Muscle layer of duodenum (tissue), 2 donors: ENCODE measurements at regions not wholly inside any gene's neighbourhood (a gene's known extent, or its start where the extent isn't known, plus 50 kb on each side); places are given as distances from the start of the nearest gene placed in this dataset.

Experiments
- H3K27ac ChIP-seq: one replicate; pipeline ENCODE4 v1.7.0; 2013; ENCODE audit warnings: mild to moderate bottlenecking, low read length
- H3K27me3 ChIP-seq: one replicate; pipeline ENCODE4 v1.7.0; 2013; ENCODE audit warnings: low read depth, mild to moderate bottlenecking, control low read depth, low read length
- H3K36me3 ChIP-seq, 2 donors: one replicate each; pipeline ENCODE4 v1.7.0; 2013; ENCODE audit warnings: low read length in 2 of 2, control low read depth in 1 of 2, mild to moderate bottlenecking in 1 of 2; ENCODE audit not compliant: insufficient read depth in 2 of 2, control insufficient read depth in 1 of 2
- H3K4me1 ChIP-seq, 2 donors: one replicate each; pipeline ENCODE4 v1.7.0; 2013; ENCODE audit warnings: low read length in 2 of 2, mild to moderate bottlenecking in 2 of 2, control low read depth in 1 of 2, moderate library complexity in 1 of 2; ENCODE audit not compliant: insufficient read depth in 2 of 2, control insufficient read depth in 1 of 2
- H3K4me3 ChIP-seq, 2 donors: one replicate each; pipeline ENCODE4 v1.7.0; 2013; ENCODE audit warnings: low read length in 2 of 2, low read depth in 1 of 2, mild to moderate bottlenecking in 1 of 2
- H3K9me3 ChIP-seq, 2 donors: one replicate each; pipeline ENCODE4 v1.7.0; 2013; ENCODE audit warnings: low read length in 2 of 2, control low read depth in 1 of 2, mild to moderate bottlenecking in 1 of 2; ENCODE audit not compliant: control insufficient read depth in 1 of 2
- donor health status: healthy.

DNA sequence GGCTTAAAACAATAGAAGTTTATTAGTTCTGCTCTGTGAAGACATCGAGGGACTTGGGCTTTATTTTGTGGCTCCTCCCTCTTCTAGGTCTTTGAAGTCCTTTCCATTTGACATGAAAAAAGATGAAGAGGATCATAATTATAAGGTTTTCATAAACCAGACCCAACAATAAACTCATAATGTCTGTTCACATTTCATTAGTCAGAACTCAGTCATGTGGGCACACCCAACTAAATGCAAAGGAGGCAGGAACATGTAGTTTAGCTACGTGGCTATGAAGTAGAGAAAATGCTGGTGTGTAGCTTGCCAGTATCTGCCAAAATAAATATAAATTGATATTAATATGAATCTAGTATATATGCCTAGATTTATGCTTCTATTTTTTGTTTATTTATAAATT lies 393.9 kb upstream of the C9orf72 start:
- Histone ChIP-seq H3K36me3 (no peaks in the 10 kb centered on the region), H3K4me1 (no peaks in the 10 kb centered on the region), H3K27me3 (no peaks in the 10 kb centered on the region), H3K27ac (no peak overlapping the region), H3K9me3 (no peaks in the 10 kb centered on the region), H3K4me3 (no peak overlapping the region)

DNA sequence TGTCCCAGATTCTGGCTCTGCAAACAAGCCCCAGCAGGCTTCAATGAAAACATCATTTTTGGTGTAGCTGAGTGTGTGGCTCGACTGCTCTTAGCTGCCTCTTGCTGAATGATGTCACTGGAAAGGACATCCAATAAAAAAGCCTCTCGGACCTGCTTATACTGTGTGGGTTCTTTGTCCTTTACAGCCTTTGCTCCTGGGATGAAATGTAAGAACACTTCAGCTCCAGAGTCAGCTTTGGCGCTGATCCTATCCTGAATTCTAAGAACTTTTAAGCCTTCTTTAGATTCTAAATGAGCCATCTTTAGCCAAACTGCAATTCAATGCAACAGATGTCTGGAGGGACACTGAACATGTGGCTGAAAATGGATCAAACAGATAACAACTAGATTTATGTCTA lies 404.6 kb upstream of the C9orf72 start:
- H3K36me3 ChIP-seq = no peaks in the 10 kb centered on the region
- no peaks in the 10 kb centered on the region for H3K4me1 ChIP-seq
- H3K27me3 ChIP-seq = no peaks in the 10 kb centered on the region
- no peak overlapping the region for H3K27ac ChIP-seq
- no peak overlapping the region for H3K4me3 ChIP-seq
- no peaks in the 10 kb centered on the region for H3K9me3 ChIP-seq

DNA sequence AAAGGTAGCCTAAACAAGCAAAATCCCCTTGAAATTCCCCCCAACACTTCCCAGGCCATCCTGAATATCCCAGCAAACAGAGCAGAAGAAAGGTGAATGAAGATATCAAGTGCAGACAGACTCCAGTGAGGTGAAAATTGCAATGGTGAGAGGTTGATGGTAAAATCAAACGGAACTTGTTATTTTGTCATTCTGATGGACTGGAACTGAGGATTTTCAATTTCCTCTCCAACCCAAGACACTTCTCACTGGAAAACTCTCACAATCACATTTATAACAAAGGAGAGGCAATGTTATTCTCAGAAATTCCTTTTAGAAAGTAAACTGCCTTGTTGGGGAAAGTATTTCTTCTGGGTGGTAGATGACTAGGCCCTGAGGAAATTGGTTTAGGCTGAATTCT lies 412.4 kb upstream of the C9orf72 start:
- no peaks in the 10 kb centered on the region for H3K36me3 ChIP-seq
- no peak overlapping the region for H3K4me3 ChIP-seq
- no peaks in the 10 kb centered on the region for H3K9me3 ChIP-seq
- H3K4me1 ChIP-seq = no peaks in the 10 kb centered on the region
- H3K27me3 ChIP-seq = no peaks in the 10 kb centered on the region
- no peak overlapping the region for H3K27ac ChIP-seq

DNA sequence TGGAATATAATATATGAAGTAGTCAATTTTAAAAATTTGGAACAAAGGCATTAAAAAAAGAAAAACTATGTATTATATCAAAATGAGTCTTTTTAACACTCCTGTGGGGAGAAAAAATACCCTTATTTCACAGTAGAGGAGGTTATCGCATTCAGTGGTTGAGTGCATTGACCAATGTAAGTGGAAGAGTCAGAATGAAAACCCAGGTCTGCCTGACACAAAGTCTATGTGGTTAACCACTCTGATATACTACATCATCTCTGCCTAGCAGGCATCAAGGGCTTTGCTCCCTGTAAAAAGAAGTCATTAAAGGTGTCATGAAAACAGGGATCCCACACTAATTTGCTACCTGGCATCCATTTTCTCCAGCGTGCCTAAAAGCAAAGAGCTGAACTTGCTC lies 417.2 kb upstream of the C9orf72 start:
- Histone ChIP-seq H3K27me3 (no peaks in the 10 kb centered on the region), H3K9me3 (no peaks in the 10 kb centered on the region), H3K36me3 (no peaks in the 10 kb centered on the region), H3K4me1 (no peaks in the 10 kb centered on the region), H3K4me3 (no peak overlapping the region), H3K27ac (no peak overlapping the region)

DNA sequence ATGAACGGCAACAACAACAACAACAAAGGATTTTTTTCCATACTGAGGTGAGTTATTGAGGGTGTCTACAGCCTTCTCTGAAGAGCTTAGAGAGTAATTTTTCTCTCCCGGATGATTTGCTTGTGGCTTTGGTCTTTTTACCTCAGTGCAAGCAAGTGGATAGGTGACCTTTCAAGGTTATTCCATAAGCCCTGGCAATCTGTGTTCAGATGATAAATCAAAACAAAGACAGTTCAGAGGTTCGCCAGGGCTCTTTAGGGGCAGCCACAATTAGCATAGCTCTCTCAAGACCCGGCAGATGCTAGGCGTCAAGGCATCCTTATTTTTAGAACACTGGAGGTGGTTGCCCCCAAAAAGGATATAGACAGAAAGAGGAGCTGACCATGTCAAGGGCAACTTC lies 417.9 kb upstream of the C9orf72 start:
- no peaks in the 10 kb centered on the region for H3K4me1 ChIP-seq
- H3K4me3 ChIP-seq = no peak overlapping the region
- H3K36me3 ChIP-seq = no peaks in the 10 kb centered on the region
- H3K27ac ChIP-seq = no peak overlapping the region
- no peaks in the 10 kb centered on the region for H3K27me3 ChIP-seq
- no peaks in the 10 kb centered on the region for H3K9me3 ChIP-seq

DNA sequence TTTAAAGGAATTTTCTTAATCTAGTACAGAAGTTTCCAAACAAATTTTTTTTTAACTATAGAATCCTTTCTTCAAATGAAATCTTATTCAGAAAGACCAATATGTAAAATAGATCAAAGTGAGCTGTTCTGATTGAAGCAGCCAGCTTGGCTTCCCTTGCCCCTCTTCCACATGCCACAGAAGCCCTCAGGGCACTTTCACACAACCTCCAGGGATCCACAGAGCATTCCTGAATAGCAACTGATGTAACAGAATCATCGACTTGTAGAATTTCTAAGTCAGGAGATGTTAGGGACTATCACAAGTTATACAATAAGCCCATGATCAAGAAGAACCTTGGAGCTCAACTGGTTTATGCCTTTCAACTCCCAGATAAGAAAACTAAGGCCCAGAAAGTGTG lies 427.8 kb upstream of the C9orf72 start:
- H3K36me3 ChIP-seq = no peaks in the 10 kb centered on the region
- no peaks in the 10 kb centered on the region for H3K4me1 ChIP-seq
- no peaks in the 10 kb centered on the region for H3K27me3 ChIP-seq
- no peak overlapping the region for H3K27ac ChIP-seq
- H3K4me3 ChIP-seq = no peak overlapping the region
- H3K9me3 ChIP-seq = no peaks in the 10 kb centered on the region

DNA sequence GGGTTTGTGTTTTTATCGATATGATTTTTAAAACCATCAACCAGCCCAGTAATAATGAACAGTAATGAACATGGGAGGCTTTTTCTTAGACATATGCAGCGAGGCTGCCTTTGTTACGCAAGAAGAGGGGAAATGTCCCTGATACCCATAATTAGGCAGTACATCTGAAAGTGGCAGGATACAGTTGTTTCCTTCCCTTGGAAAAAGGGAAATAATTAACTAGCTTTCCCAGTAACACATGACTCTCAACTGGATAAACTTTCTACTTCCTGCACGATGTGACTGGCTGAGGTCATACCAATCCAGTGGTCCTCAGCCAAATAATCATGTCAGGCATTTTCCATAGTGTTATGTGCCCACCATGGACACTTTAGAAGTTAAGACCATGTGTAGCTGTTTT lies 431.6 kb upstream of the C9orf72 start:
- no peaks in the 10 kb centered on the region for H3K9me3 ChIP-seq
- no peaks in the 10 kb centered on the region for H3K4me1 ChIP-seq
- no peak overlapping the region for H3K27ac ChIP-seq
- H3K27me3 ChIP-seq = no peaks in the 10 kb centered on the region
- H3K36me3 ChIP-seq = no peaks in the 10 kb centered on the region
- no peak overlapping the region for H3K4me3 ChIP-seq

DNA sequence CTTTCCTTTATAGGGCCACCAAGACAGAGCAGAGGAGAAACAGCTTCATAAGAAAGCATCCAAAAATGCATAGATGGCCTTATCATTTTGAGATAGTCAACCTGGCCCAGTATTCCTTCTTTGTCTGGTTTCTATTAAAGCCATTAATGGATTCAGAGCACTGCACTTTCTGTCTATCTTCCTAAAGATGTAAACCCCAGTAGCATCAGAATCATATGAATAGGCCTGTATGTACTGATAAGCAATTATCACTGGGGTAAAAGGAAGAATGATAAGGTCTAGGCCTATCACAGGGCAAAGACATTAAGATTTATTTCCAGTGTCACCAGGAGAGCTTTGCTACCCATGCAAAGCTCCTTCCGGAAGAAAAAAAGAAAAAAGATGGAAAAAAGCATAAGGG lies 432.5 kb upstream of the C9orf72 start:
- Histone ChIP-seq H3K4me3 (no peak overlapping the region), H3K36me3 (no peaks in the 10 kb centered on the region), H3K27ac (no peak overlapping the region), H3K4me1 (no peaks in the 10 kb centered on the region), H3K9me3 (no peaks in the 10 kb centered on the region), H3K27me3 (no peaks in the 10 kb centered on the region)

DNA sequence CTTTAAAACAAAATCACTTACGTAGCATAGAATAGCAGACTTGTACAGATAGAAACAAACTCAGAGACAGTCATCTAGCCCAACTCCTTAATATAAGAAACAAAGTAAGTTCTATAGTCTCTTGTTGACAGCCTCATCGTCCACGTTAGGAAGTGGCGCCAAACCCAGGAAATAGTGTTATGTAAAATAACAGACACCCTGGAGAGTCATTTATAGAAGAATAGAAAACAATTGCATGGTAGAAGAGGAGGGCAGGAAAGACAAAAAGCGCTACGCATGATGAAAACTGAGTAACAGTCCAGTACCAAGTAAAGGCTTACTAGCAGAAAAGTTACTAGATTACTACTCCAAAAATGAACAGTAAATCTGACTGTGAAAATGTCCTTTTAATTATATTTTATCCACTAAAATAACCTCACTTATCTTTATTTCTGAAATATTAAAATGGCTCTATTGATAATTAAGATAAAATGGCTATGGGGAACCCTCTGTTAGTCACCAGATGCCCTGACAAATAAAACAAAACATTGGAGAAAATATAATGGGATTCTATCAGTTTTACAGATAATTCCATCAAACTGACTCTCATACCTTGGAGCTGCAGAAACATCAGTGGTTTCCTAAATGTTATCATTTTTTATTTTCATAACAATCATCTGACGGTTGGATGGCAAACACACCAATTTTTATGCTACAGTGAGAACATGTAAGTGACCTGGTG lies 434.0 kb upstream of the C9orf72 start:
- H3K4me3 ChIP-seq = no peak overlapping the region
- no peaks in the 10 kb centered on the region for H3K27me3 ChIP-seq
- no peaks in the 10 kb centered on the region for H3K9me3 ChIP-seq
- no peaks in the 10 kb centered on the region for H3K4me1 ChIP-seq
- H3K27ac ChIP-seq = no peak overlapping the region
- H3K36me3 ChIP-seq = no peaks in the 10 kb centered on the region

DNA sequence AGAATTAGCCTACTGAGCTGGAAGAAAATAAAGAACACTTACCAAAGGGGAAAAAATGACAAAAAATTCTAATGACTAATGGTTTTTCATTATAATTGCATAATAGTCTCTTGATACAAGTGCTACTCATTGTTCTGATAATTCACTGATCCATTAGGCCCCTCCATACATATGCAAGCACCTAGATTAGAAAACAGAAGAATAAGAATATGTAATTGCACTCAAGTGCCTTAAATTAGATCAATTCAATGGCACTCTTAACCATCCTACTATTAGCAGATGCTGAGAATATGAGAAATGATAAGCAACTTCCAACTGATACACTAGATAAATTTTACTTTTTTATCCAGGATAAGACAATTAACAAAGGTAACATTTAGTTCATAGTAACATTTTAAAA lies 440.9 kb upstream of the C9orf72 start:
- no peaks in the 10 kb centered on the region for H3K27me3 ChIP-seq
- no peaks in the 10 kb centered on the region for H3K4me1 ChIP-seq
- no peaks in the 10 kb centered on the region for H3K36me3 ChIP-seq
- no peak overlapping the region for H3K27ac ChIP-seq
- no peak overlapping the region for H3K4me3 ChIP-seq
- no peaks in the 10 kb centered on the region for H3K9me3 ChIP-seq

DNA sequence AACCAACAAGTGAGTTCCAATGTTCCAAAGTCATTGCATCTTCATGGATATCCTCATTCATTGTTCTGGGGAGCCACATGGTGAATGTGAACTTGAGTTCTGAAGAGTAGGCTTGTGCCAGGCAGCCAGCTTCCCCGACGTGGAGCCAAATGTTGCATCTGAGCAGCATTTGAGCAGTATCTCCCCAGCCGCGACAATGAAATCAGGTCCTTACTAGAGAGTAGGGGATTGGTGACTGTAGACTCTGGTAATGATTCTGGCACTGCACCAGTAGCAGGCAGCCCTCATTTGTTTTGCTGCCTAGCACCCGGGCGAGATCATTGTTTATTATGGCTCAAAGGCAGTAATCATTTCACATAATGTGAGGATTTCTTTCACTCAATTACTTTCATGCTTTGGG lies 451.4 kb upstream of the C9orf72 start:
- Histone ChIP-seq H3K27ac (no peak overlapping the region), H3K9me3 (no peaks in the 10 kb centered on the region), H3K4me3 (no peak overlapping the region), H3K36me3 (no peaks in the 10 kb centered on the region), H3K4me1 (peaks cover 0 to 9% of the 10 kb centered on the region in 2 donors), H3K27me3 (no peaks in the 10 kb centered on the region)

DNA sequence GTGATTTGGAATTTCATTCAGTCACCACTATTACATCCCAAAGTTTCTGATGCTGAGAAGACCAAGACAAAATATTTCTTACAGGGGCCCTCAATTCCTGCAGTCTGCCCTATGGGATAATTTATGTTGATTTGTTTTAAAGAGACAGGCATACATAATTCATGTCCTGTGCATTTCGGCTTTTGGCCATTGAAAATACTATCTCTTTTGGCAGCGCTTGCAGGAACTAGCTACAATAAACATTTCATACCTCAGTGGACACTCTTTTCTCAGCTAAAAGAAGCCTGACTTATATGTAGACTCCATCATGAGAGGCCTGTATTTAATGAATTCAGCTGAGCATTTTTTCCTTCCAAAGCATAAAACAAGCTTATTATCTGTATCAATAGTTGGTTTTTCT lies 451.9 kb upstream of the C9orf72 start:
- no peak overlapping the region for H3K27ac ChIP-seq
- H3K9me3 ChIP-seq = no peaks in the 10 kb centered on the region
- no peak overlapping the region for H3K4me3 ChIP-seq
- no peaks in the 10 kb centered on the region for H3K36me3 ChIP-seq
- H3K27me3 ChIP-seq = no peaks in the 10 kb centered on the region
- peaks cover 0 to 9% of the 10 kb centered on the region in 2 donors for H3K4me1 ChIP-seq
